Esophagus squamous epithelium (tissue), 4 donors: ENCODE measurements at regions not wholly inside any gene's neighbourhood (a gene's known extent, or its start where the extent isn't known, plus 50 kb on each side); places are given as distances from the start of the nearest gene placed in this dataset.

Experiments
- POLR2A ChIP-seq, 4 donors: fragments of 450-650 bp; IDR thresholded peaks; one replicate each; pipeline ENCODE4 v1.6.1; 2017; ENCODE audit warnings: antibody characterized with exemption in 4 of 4, mild to moderate bottlenecking in 4 of 4, moderate library complexity in 3 of 4
- TF ChIP-seq, protein P1 (sequence below), 6 experiments: fragments of 450-650 bp in 4 of 6; fragments of 200-600 bp in 2 of 6; sonication (generic) in 2 of 6; IDR thresholded peaks; one replicate each; pipeline ENCODE4 v1.5.1; 2016 to 2019; ENCODE audit warnings: antibody characterized with exemption in 6 of 6, mild to moderate bottlenecking in 4 of 6, moderate library complexity in 4 of 6

DNA sequence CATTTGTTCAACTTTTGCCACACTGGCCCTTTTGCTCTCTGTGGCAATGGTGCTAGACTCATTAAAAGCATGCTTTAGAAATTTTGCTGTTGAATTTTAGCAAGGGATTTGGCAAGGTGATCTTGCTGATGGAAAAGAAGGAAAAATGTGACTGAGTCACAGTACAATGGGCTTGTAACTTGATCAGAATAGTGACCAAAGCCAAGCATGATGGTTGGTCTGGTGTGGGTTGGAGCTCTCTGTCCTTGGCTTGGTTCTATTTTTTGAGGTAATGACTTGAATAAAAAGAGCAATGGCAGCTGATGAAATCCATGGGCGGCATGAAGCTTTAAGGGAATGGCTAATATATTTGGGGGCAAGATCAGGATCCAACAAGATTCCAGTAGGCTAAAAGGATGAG lies 114.4 kb upstream of the ZNF366 start:
- TF ChIP-seq, protein P1, sequence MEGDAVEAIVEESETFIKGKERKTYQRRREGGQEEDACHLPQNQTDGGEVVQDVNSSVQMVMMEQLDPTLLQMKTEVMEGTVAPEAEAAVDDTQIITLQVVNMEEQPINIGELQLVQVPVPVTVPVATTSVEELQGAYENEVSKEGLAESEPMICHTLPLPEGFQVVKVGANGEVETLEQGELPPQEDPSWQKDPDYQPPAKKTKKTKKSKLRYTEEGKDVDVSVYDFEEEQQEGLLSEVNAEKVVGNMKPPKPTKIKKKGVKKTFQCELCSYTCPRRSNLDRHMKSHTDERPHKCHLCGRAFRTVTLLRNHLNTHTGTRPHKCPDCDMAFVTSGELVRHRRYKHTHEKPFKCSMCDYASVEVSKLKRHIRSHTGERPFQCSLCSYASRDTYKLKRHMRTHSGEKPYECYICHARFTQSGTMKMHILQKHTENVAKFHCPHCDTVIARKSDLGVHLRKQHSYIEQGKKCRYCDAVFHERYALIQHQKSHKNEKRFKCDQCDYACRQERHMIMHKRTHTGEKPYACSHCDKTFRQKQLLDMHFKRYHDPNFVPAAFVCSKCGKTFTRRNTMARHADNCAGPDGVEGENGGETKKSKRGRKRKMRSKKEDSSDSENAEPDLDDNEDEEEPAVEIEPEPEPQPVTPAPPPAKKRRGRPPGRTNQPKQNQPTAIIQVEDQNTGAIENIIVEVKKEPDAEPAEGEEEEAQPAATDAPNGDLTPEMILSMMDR (IDR thresholded peaks at IDR 0.05), result no peak
- no peak for TF ChIP-seq POLR2A (IDR thresholded peaks at IDR 0.05)
